Stimulated activated naive CD8-positive, alpha-beta T cell treated with anti-CD3 and anti-CD28 coated beads, Interleukin-15, amount 100 ng/mL, for 72 hours (primary cell): ENCODE measurements at regions not wholly inside any gene's neighbourhood (a gene's known extent, or its start where the extent isn't known, plus 50 kb on each side); places are given as distances from the start of the nearest gene placed in this dataset.
"Not testable (repeated sequence)": the region's sequence is repeated elsewhere in the genome, so short reads cannot be mapped to it uniquely, and the experiment has no call there.

Experiments
- ATAC-seq: fragments of 150-1000 bp; cut with Tn5 transposase; 2 replicates; pipeline ENCODE4 v1.10.0; 2021; ENCODE audit warnings: mild to moderate bottlenecking, moderate library complexity
- DNase-seq, 2 donors: peaks; one replicate each; pipeline ENCODE4 v3.0.0; 2021 to 2022
- H3K27ac Mint-ChIP-seq, 2 donors: one replicate each; pipeline ENCODE4 v1.8.0; 2022; ENCODE audit warnings: mild to moderate bottlenecking in 2 of 2, mixed read lengths in 2 of 2, moderate library complexity in 2 of 2
- H3K27me3 Mint-ChIP-seq: one replicate; pipeline ENCODE4 v1.8.0; 2022; ENCODE audit warnings: mixed read lengths
- H3K4me1 Mint-ChIP-seq: one replicate; pipeline ENCODE4 v1.8.0; 2022; ENCODE audit warnings: mild to moderate bottlenecking, mixed read lengths
- H3K4me3 Mint-ChIP-seq, 2 donors: one replicate each; pipeline ENCODE4 v1.8.0; 2022; ENCODE audit warnings: mild to moderate bottlenecking in 2 of 2, mixed read lengths in 2 of 2, moderate library complexity in 1 of 2
- H3K9me3 Mint-ChIP-seq, 2 donors: one replicate each; pipeline ENCODE4 v1.8.0; 2022; ENCODE audit warnings: mixed read lengths in 2 of 2

DNA sequence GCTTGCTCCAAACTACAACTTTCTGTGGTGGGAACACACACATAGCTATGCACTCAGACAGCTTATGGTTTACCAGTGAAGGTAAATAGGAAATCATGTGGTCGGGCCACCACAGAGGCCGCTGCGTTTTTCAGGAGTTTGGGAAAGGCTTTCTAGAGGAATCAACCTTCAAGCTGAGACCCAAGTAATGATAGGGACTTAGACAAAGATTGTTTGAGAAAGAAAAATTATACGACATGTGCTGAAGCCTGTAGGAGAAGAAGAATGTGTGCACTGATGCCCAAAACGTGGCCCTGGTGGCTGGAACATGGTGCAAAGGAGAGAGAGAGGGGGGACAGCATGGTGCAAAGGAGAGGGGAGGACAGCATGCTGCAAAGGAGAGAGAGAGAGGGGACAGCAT, 61.2 kb upstream of the VIPR2 start:
- DNase-seq = no peak
- H3K27ac Mint-ChIP-seq = no peak overlapping the region
- no peaks in the 10 kb centered on the region for H3K4me1 Mint-ChIP-seq
- ATAC-seq = no peak
- H3K9me3 Mint-ChIP-seq = no peaks in the 10 kb centered on the region
- no peaks in the 10 kb centered on the region for H3K27me3 Mint-ChIP-seq
- H3K4me3 Mint-ChIP-seq = no peak overlapping the region

DNA sequence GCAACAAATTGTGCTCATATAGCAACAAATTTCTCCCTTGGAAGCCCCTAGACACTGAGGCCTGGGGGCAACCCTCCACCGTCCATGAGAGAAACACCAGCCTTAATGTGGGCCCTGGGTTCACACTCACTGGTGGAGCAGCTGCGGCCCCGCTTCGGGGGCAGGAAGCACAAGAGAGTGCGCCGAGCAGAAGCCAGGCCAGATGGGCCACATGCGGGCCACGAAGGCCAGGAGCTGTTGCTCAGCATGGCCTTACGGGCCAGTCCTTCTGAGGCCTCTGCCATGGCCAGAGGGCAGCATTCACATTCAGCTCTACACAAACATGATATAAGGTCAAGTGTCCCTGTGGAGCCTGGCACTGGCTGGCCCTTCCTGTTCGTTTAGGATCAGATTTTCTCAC, 60.0 kb upstream of the VIPR2 start:
- Mint-ChIP-seq H3K4me1 (no peaks in the 10 kb centered on the region), H3K4me3 (no peak overlapping the region), H3K9me3 (no peaks in the 10 kb centered on the region), H3K27me3 (no peaks in the 10 kb centered on the region), H3K27ac (no peak overlapping the region)
- DNase-seq (no peak), ATAC-seq (no peak)

DNA sequence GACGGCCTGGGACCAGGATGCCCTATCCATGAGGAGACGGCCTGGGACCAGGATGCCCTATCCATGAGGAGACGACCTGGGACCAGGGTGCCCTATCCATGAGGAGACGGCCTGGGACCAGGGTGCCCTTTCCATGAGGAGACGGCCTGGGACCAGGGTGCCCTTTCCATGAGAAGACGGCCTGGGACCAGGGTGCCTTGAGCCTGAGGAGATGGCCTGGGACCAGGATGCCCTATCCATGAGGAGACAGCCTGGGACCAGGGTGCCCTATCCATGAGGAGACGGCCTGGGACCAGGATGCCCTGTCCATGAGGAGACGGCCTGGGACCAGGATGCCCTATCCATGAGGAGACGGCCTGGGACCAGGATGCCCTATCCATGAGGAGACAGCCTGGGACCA, 58.6 kb upstream of the VIPR2 start:
- not testable (repeated sequence) for H3K27ac Mint-ChIP-seq, ATAC-seq, H3K9me3 Mint-ChIP-seq, H3K4me3 Mint-ChIP-seq, H3K27me3 Mint-ChIP-seq, H3K4me1 Mint-ChIP-seq, DNase-seq

DNA sequence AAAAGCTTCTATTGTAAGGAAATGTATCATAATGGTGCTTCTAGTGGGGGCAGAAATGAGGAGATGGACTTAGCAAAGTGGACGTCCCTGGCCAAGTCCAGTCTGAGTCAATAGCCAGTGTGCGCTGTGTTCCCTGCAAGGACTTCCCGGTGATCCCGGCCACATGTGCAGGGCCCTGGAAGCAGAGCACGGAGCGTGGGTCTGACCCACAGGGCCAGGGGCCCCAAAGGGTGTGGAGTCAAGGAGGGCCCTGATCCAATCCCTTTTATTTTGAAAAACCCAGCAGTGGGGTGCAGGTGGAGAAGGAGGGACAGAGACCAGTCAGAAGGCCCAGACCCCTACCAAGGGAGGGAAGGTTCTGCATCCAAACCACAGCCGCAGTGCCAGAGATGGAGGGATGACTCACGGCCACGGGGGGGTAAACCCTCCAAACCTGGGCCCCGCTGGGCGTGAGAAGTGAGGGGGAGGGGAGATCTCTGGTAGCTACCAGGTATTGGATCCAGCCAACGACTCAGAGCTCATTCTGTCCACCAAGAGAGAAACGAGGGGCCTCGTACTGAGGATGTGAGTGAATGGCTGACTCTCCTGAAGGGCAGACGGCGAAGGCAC, 57.2 kb upstream of the VIPR2 start:
- H3K27ac Mint-ChIP-seq = peak overlapping the region in 1 of 2 donors; percentile 41
- no peaks in the 10 kb centered on the region for H3K9me3 Mint-ChIP-seq
- DNase-seq (peak in 1 of 2 donors; percentile 13), ATAC-seq (no peak)
- H3K4me1 Mint-ChIP-seq = peaks cover 19% of the 10 kb centered on the region
- H3K27me3 Mint-ChIP-seq = no peaks in the 10 kb centered on the region
- H3K4me3 Mint-ChIP-seq = no peak overlapping the region

DNA sequence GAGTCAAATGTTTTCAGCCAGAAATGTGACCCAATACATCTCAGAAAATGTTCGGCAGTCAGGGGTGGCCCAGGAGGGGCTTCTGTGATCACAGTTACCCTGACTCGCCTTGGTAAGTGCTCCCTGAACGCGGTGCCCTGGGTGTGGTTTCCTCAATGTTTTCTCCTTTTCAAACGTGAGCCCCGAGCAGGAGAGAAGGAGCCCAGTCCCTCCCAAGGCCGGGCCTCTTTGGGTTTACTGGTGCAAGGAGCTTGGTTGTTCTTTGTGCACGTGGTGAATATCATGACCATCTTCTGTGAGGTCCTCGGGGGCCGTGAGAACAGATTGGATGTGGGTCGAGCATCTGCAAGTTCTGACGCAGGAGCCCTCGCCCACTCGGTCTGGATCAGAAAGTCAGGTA, 55.8 kb upstream of the VIPR2 start:
- Mint-ChIP-seq H3K4me3 (no peak overlapping the region), H3K27ac (no peak overlapping the region), H3K27me3 (no peaks in the 10 kb centered on the region), H3K9me3 (no peaks in the 10 kb centered on the region), H3K4me1 (peaks cover 31% of the 10 kb centered on the region)
- DNase-seq (no peak), ATAC-seq (no peak)

DNA sequence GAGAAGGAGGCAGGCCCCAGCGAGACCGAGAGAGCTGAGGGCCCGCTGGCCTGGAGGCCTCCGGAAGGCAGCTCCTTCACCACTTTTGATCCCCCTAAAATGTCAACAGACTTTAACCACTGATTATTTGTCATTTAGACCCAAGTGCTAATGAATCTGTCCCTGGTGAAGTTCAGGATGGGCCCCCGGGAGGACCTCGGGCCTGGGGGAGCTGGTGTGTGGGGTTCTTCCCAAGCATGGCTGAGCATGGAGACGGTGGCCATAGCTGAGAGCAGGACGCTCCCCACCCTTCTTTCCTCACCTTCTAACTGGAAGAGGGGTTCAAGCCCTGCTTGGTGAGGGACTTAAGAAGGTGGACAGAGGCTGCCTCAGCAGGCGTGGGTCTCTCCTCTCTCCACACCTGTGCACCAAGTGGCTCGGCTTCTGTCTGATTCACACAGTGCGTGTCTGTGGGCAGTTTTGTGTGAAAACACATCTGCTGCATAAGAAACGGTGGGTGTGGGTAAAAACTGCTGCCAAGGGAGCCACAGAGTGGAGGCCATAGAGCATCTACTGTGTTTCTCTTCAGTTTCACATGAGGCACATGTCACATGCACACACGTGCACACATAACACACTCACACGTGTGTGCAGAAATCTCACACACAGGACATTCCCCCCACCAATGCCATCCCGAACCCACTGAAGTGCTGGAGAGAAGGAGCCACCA, 53.5 kb upstream of the VIPR2 start:
- Mint-ChIP-seq H3K4me3 (peak overlapping the region; percentile 43 to 68), H3K9me3 (no peaks in the 10 kb centered on the region), H3K27ac (peak overlapping the region in 1 of 2 donors; percentile 93), H3K27me3 (no peaks in the 10 kb centered on the region), H3K4me1 (peaks cover 40% of the 10 kb centered on the region)
- DNase-seq = no peak
- ATAC-seq = no peak

DNA sequence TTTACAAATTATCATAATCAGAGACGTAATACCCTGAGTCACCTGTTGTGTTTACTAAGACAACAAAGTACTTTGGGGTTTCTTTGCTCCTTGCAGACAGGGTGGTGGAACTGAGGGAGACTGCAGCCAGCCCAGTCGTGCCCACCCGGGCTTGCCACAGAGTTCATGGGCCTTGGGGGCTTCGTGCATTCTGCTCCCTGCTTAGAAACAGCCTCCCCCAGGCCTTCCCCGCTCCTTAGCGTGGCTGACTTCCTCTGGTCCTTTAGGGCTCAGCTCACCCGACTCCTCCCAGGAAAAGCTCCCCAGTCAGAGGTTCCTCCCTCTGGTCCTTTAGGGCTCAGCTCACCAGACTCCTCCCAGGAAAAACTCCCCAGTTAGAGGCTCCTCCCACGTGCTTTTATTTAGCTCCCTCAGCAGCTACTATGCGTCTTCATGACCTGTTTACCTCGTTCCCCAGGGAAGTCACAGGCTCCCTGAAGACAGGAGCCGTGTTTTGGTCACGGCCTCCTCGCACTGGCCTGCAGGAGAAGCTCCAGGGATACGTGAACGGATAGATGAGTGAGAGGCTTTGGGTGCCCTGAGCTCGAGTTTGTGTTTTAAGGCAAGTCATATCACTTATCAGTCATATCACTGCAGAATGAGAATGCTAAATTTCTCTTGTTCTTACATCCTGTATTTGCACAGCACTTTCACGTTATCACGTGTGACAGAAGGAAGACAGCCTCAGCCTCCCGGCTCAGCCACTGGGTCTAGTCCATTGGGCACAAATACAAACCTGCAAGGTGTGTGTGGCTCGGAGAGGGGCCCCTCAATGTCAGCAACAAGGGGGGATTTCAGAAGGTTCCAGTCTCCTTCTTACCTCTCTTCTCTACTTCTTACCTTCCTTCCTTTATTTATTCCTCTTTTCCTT, 52.7 kb upstream of the VIPR2 start:
- Mint-ChIP-seq H3K4me3 (peak overlapping the region; percentile 68 to 84), H3K27me3 (no peaks in the 10 kb centered on the region), H3K27ac (peak overlapping the region; percentile 69 to 94), H3K4me1 (peaks cover 40% of the 10 kb centered on the region), H3K9me3 (no peaks in the 10 kb centered on the region)
- ATAC-seq = peak; percentile 84
- peak; percentile 17 to 31 for DNase-seq

DNA sequence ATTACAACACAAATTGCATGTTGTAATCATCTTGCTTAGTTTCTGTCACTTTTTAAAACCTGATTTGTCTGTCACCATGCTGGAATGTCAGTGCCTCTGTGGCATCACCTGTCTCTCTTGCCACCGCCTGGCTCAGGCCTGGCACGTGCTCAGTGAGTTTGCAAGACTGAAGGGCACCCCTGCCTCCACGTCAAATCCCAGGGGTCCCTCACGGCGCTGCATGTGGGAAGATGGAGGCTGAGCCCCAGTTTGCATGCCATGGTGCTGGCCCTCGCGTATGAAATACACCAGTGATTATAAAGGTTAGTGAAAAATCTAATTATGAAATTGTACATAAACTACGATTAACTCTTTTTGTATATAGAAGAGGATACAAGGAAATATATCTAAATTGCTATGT, 51.9 kb upstream of the VIPR2 start:
- no peaks in the 10 kb centered on the region for H3K27me3 Mint-ChIP-seq
- ATAC-seq (no peak), DNase-seq (no peak)
- H3K9me3 Mint-ChIP-seq = no peaks in the 10 kb centered on the region
- peaks cover 40% of the 10 kb centered on the region for H3K4me1 Mint-ChIP-seq
- peak overlapping the region; percentile 12 to 43 for H3K4me3 Mint-ChIP-seq
- H3K27ac Mint-ChIP-seq = no peak overlapping the region

DNA sequence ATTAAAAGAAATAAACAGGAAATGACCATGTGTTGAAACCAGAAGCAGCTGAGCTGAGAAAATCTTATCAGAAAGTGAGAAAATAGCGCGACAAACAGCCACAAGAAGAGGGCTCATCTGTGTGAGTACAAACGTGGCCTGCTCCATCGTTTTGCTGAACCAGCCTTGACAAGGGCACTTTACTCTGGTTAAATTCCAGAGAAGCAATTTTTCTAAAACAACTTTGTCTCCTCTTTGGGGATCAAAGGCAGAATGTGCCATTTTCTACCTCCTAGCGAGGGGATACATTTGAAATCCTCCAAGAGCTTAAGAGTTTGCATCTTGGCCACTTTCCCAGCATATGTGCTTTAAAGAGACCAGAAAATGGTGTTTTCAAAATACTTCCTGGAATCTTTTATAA, 51.3 kb upstream of the VIPR2 start:
- ATAC-seq (peak; percentile 44), DNase-seq (no peak)
- Mint-ChIP-seq H3K4me1 (peaks cover 40% of the 10 kb centered on the region), H3K4me3 (no peak overlapping the region), H3K27me3 (no peaks in the 10 kb centered on the region), H3K27ac (no peak overlapping the region), H3K9me3 (no peaks in the 10 kb centered on the region)
